ENCODE measurements at regions not wholly inside any gene's neighbourhood (a gene's known extent, or its start where the extent isn't known, plus 50 kb on each side); places are given as distances from the start of the nearest gene placed in this dataset.

DNA sequence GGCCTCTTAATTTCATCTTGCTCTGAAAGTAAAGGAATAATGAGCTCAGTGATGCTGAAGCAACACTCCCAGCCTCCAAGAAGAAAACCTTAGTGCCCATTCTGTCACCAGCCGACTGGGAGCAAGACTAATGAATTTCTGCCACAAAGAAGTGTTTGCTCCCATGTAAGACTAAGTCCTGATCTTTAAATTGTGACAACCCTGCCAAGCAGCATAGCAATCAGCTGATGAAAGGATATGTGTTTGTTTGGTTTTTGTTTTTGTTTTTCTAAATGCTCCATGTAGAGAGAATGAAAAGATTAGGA is 113.7 kb upstream of the PALMD start:
- no peak for TF ChIP-seq EP300 (IDR thresholded peaks at IDR 0.05; ENCODE audit: borderline replicate concordance in 1 of 2, low read depth in 2 of 2, low read length in 2 of 2)
- no peak for TF ChIP-seq CTCF (IDR thresholded peaks at IDR 0.05; ENCODE audit: control extremely low read depth in 1 of 3, insufficient read depth in 1 of 3, low read depth in 1 of 3, low read length in 3 of 3)
- no peak for TF ChIP-seq ZNF274 (IDR thresholded peaks at IDR 0.05; ENCODE audit: borderline replicate concordance, extremely low read depth, low read length)
- no peak for TF ChIP-seq POLR2AphosphoS5 (IDR thresholded peaks at IDR 0.05; ENCODE audit: low read depth, low read length)
- TF ChIP-seq SRF (IDR thresholded peaks at IDR 0.05; ENCODE audit: low read depth, low read length), result no peak
- TF ChIP-seq POLR2A (IDR thresholded peaks at IDR 0.05; ENCODE audit: control extremely low read depth in 1 of 2, low read depth in 2 of 2, low read length in 2 of 2), result no peak
- TF ChIP-seq CHD1 (IDR thresholded peaks at IDR 0.05; ENCODE audit: low read depth, low read length), result no peak
- TF ChIP-seq JUN (IDR thresholded peaks at IDR 0.05; ENCODE audit: low read depth, low read length), result no peak
- TF ChIP-seq ATF2 (IDR thresholded peaks at IDR 0.05; ENCODE audit: low read length), result no peak
- no peak for TF ChIP-seq RAD21 (IDR thresholded peaks at IDR 0.05 in 1 of 2, conservative IDR thresholded peaks at IDR 0.05 in 1 of 2; ENCODE audit: low read depth in 2 of 2, low read length in 2 of 2)
- TF ChIP-seq MAX (IDR thresholded peaks at IDR 0.05), result no peak
